ENCODE measurements at regions not wholly inside any gene's neighbourhood (a gene's known extent, or its start where the extent isn't known, plus 50 kb on each side); places are given as distances from the start of the nearest gene placed in this dataset.

DNA sequence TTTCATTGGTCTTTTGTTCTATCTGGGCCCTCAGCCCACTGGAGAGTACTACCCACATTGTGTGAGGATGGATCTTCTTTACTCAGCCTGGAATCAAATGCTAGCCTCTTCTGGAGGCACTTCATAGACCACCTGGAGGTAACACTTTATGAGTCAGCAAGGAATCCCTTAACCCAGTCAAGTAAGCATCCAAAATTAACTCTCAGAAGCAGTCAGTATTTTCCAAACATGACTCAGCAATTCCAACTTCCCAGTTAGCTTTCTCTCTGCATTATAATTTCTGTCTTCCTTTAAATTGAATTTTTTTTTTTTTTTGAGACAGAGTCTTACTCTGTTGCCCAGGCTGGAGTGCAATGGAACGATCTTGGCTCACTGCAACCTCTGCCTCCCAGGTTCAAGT, 142.7 kb downstream of the ACKR3 start:
- no peaks in the 10 kb centered on the region for H3K36me3 ChIP-seq
- H3K9me3 ChIP-seq, result no peaks in the 10 kb centered on the region
- intact Hi-C loops (cut with DNase I), result no loop called here
- H3K4me3 ChIP-seq, result no peak overlapping the region
- TF ChIP-seq, protein P1, sequence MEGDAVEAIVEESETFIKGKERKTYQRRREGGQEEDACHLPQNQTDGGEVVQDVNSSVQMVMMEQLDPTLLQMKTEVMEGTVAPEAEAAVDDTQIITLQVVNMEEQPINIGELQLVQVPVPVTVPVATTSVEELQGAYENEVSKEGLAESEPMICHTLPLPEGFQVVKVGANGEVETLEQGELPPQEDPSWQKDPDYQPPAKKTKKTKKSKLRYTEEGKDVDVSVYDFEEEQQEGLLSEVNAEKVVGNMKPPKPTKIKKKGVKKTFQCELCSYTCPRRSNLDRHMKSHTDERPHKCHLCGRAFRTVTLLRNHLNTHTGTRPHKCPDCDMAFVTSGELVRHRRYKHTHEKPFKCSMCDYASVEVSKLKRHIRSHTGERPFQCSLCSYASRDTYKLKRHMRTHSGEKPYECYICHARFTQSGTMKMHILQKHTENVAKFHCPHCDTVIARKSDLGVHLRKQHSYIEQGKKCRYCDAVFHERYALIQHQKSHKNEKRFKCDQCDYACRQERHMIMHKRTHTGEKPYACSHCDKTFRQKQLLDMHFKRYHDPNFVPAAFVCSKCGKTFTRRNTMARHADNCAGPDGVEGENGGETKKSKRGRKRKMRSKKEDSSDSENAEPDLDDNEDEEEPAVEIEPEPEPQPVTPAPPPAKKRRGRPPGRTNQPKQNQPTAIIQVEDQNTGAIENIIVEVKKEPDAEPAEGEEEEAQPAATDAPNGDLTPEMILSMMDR (IDR thresholded peaks at IDR 0.05), result no peak
- no peak for DNase-seq
- peaks cover 0 to 26% of the 10 kb centered on the region in 2 donors for H3K27me3 ChIP-seq
- peaks cover 5 to 35% of the 10 kb centered on the region in 2 donors for H3K4me1 ChIP-seq
- H3K27ac ChIP-seq, result no peak overlapping the region
- no peak for ATAC-seq

DNA sequence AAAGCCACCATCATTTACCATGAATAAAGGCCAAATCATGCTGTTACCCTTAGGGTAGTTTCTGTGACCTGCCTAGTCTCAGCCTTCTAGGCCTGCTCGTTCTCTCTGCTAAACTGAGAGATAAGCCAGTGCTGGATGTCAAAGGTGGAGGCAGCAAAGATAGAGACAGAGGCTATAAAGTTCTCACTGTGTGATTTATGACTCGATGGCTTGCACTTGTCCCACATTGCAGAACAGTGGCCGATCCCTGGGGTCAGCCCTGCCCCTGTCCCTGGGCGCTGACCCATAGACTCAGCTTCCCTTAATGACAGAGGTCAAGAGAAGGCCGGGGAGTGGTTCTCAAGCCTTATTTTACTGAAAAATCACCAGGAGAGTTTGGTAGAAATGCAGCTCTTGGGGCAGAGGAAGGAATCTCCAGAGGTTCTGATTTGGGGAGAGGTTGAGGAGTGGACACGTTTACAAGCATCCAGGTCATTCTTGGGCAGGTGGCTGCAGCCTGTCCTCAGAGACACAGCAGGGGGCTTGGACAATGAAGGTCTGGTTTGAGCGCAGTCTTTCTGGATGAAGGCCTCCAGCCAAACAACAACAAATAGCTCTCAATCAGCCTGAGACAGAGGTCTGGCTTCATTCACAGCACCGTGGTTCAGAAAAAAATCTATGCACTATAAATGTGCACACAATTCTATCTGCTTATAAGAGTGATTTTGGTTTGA, 143.5 kb downstream of the ACKR3 start:
- ATAC-seq (no peak), DNase-seq (no peak)
- intact Hi-C loops (cut with DNase I), result no loop called here
- Histone ChIP-seq H3K36me3 (no peaks in the 10 kb centered on the region), H3K4me1 (peaks cover 5 to 35% of the 10 kb centered on the region in 2 donors), H3K27ac (no peak overlapping the region), H3K27me3 (peaks cover 0 to 29% of the 10 kb centered on the region in 2 donors), H3K4me3 (no peak overlapping the region), H3K9me3 (no peaks in the 10 kb centered on the region)
- TF ChIP-seq, protein P1 (IDR thresholded peaks at IDR 0.05), result no peak

DNA sequence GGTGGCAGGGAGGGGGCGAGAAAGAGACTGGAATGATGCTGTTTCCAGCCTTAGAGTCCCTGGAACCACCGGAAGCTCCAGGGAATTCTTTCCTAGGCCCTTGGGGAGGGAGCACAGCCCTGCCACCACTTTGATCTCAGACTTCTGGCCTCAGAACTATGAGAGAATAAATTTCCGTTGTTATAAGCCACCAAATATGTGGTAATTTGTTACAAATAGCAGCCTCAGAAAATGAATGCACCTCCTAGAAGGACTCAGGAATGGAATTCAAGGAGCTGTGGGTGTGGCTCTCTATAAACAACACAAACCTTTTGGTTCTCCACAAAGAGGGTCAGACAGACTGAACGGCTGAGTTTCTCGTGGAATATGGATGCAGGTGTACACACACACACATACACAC, 144.5 kb downstream of the ACKR3 start:
- H3K4me3 ChIP-seq, result no peak overlapping the region
- H3K9me3 ChIP-seq, result no peaks in the 10 kb centered on the region
- DNase-seq (peak in 1 of 4 donors; percentile 12), ATAC-seq (peak; percentile 55)
- H3K4me1 ChIP-seq, result peaks cover 5 to 35% of the 10 kb centered on the region in 2 donors
- TF ChIP-seq, protein P1 (IDR thresholded peaks at IDR 0.05), result no peak
- H3K27me3 ChIP-seq, result peaks cover 0 to 29% of the 10 kb centered on the region in 2 donors
- H3K27ac ChIP-seq, result no peak overlapping the region
- no peaks in the 10 kb centered on the region for H3K36me3 ChIP-seq
- intact Hi-C loops (cut with DNase I), result no loop called here

DNA sequence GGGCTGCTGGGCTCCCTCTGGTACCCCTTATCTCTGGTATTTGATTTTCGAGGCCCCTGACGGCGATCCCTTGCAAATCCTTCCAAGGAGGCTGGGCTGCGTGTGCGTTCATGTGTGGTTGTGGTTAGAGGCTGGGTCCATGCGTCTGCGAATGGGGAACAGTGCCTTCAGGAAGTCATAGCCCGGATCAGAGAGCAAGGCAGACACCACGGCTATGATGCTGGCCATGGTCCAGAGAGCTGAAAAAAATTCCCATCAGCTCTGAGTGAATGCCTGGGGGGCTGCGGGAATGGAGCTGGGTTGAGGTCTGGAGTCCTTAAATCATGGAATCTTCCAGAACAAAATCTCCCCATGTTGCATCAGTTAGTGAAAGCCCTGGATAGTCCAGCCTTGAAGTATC, 145.5 kb downstream of the ACKR3 start:
- H3K36me3 ChIP-seq, result no peaks in the 10 kb centered on the region
- peaks cover 5 to 35% of the 10 kb centered on the region in 2 donors for H3K4me1 ChIP-seq
- no peaks in the 10 kb centered on the region for H3K9me3 ChIP-seq
- DNase-seq (peak in 3 of 4 donors; percentile 39 to 57 (median 49)), ATAC-seq (peak; percentile 40)
- H3K27me3 ChIP-seq, result peaks cover 0 to 29% of the 10 kb centered on the region in 2 donors
- no peak overlapping the region for H3K4me3 ChIP-seq
- TF ChIP-seq, protein P1 (IDR thresholded peaks at IDR 0.05), result no peak
- no peak overlapping the region for H3K27ac ChIP-seq
- intact Hi-C loops (cut with DNase I), result no loop called here

DNA sequence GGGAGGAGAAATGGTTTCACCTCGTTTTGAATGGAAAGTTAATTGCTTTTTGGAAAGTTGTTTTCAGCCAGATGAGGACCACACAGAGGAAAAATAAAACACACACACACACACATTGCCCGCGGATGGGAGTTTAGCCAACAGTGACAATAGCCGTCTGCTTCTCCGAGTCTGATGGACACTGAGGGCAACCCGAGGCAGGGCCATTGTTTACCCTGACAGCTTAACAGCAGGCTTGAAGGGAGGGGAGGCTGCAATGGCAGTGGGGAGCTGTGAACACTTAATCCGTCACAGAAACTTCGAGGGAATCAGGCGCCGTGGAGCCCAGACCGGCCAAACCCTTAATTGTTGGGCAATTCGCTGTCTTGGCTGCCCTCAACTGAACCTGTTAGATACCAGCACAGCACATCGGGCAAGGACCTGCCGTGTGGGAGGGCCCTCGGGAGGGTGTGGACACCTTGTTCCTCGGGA, 145.9 kb downstream of the ACKR3 start:
- H3K27me3 ChIP-seq, result peaks cover 0 to 29% of the 10 kb centered on the region in 2 donors
- H3K4me1 ChIP-seq, result peaks cover 5 to 35% of the 10 kb centered on the region in 2 donors
- H3K4me3 ChIP-seq, result no peak overlapping the region
- TF ChIP-seq, protein P1 (IDR thresholded peaks at IDR 0.05), result no peak
- DNase-seq (peak in 2 of 4 donors; percentile 57 to 60), ATAC-seq (peak; percentile 19)
- no peaks in the 10 kb centered on the region for H3K36me3 ChIP-seq
- intact Hi-C loops (cut with DNase I), result no loop called here
- H3K27ac ChIP-seq, result no peak overlapping the region
- H3K9me3 ChIP-seq, result no peaks in the 10 kb centered on the region

All from left lung (tissue), 4 donors.